ENCODE measurements at regions not wholly inside any gene's neighbourhood (a gene's known extent, or its start where the extent isn't known, plus 50 kb on each side); places are given as distances from the start of the nearest gene placed in this dataset.
"Not testable (repeated sequence)": the region's sequence is repeated elsewhere in the genome, so short reads cannot be mapped to it uniquely, and the experiment has no call there.

GRCh38 chr14:84944901-84945300, 585.0 kb upstream of the FLRT2 start:
- TF ChIP-seq POLR2A, POLR2AphosphoS5 (IDR thresholded peaks at IDR 0.05; ENCODE audit: low read depth, low read length): not testable (repeated sequence)
